SK-N-DZ (cell line): ENCODE measurements at regions not wholly inside any gene's neighbourhood (a gene's known extent, or its start where the extent isn't known, plus 50 kb on each side); places are given as distances from the start of the nearest gene placed in this dataset.

Source experiments
- DNase-seq: peaks from one replicate; pipeline ENCODE4 v3.0.0-alpha.2; 2015; ENCODE audit warnings: low spot score

DNA sequence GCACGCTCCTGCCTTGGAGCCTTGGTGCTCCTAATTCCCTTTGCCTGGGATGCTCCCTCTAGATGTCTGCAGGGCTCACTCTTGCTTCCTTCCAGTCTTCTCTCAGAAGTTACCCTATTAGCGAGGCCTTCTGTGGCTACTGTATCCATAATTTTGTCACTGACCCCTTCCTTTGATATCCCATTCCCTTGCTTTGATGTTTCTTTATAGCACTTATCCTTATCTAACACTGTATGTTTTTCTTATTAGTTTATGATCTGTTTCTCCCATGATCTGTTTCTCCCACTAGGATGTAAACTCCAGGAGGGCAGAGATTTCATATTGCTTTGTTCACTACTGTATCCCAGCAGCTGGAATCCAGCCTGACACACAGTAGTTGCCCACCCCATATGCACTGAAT, 263.4 kb downstream of the FOXD2 start:
- DNase-seq: no peak

DNA sequence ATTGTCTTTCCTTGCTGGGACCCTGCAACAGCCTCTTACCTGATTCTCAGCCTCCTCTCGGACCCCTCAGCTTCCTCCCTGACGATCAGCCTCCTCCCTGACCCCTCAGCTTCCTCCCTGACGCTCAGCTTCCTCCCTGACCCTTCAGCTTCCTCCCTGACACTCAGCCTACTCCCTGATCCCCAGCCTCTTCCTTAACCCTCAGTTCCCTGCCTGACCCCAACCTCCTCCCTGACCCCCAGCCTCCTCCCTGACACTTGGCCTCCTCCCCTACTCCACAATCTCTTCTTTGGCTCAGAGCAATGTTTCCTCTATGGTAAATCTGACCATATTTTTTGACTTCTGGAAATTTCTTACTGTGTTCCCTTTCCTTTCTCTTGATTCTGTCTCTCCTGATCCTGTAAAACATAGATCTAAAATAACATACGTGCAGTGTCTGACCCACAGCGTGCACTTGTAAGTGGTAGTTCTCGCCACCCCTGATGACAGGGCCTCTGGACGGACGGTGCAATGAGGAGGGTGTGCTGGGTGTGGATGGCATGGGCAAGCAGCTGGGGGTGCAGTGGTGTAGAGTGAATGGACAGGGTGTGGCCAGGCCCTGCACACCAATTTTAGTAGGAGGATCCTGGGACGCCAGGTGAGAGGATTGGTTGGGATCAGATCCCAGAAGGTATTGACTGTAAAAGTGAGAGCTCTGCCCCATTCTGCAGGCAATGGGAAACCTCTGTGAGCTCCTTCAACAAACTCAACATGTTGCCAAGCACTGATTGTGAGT, 264.1 kb downstream of the FOXD2 start:
- DNase-seq: no peak

DNA sequence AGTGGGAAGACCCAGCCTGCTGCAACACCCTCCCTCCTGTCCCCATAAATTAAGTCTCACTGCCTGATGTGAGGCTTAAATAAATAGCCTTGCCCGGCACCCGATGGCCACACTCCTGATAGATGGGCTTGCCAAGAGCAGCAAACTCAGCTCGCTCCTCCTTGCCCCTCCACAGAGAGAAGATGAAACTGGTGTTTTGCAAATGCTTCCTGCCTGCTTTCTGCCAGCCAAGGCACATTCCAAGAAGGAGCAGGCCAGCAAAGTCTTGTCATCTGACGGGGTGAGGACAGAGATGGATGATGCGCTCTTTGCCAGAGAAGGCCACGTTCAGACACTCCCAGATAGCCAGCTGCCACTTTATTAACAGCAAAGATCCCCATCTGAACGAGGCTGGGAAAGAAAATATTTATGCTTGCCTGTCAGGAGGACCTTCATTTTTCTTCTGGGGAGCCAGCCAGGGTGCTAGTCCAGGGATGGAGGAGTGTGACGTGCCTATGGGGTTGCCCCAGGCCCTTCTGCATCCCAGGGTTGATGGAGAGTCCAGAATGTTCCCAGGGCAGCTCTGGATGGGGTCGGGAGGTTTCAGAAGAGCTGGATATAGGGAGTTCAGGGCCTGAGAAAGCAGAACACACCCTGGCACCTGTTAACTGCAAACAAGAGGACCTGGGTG, 265.4 kb downstream of the FOXD2 start:
- DNase-seq: no peak

DNA sequence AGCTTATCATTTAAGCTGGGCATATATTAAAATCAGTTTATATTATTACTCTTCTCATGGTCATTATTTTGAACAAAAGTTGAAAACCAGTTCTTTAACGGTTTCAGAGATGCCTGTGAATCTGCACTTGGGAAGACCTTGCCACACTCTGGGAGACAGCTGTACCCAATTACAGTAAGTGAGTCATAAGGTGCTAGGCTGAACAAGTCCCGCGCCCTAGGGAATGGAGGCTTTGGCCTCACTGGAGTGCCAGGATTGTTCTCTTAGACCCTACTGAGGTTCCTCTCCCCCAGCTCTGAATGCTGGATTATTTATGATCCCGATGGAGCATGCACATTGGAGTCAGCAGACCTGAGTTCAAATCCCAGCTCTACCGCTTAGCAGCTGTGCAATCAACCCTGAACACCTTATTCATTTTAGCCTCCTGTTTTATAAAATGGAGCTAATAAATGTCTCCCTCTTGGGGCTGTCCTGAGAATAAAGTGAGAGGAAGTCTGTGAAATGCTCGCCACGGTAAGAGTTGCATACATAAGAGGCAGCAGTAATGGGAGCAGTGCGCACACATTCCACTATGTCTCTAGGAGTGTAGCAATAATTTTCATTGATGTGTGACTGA, 266.2 kb downstream of the FOXD2 start:
- no peak for DNase-seq

DNA sequence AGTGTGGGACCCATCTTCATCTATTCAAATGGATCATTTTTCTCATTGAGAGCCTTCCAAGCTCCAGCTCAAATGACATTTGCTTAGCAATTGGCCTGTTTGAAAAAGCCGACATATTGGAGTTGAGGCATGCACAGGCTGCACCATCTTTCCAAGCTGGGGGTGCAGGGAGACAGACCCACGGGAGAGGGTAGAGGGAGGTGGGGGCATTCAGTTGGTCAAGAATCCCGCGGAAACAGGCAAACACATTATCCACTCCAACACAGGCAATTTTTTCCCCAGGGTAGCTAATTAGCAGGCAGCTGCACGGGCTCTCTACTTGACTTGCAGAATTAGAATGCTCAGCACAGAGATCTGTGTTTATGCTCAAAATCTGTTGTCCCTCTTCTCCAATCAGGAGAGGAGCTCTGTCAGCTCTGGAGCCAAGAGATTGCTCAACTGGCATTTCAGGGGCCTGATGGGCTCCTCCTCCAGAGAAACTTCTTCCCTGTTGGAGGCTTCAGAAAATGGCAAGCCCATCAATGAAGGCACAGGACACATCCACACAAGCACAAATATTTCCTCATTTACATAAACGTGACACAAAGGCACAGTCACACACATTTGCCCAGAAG, 267.8 kb downstream of the FOXD2 start:
- DNase-seq: no peak

DNA sequence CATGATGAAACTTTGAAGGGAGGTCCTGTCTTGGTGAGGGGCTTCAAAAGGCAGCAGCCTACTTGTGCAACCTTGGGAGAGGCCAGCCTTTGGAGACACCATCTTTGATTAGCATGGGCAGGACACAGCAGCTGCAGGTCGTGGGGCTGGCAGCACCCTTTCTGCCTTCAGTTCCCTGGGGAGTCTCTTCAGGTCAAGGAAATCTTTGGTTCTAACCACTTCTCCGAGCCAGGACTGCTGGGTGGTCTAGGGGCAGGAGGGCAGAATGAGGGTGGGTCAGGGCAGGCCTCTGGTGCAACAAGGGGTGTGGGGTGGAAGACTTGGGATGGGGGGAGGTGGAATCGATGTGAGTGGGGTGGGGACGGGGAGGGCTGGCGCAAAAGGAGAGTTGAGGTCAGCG, 269.7 kb downstream of the FOXD2 start:
- DNase-seq: no peak

DNA sequence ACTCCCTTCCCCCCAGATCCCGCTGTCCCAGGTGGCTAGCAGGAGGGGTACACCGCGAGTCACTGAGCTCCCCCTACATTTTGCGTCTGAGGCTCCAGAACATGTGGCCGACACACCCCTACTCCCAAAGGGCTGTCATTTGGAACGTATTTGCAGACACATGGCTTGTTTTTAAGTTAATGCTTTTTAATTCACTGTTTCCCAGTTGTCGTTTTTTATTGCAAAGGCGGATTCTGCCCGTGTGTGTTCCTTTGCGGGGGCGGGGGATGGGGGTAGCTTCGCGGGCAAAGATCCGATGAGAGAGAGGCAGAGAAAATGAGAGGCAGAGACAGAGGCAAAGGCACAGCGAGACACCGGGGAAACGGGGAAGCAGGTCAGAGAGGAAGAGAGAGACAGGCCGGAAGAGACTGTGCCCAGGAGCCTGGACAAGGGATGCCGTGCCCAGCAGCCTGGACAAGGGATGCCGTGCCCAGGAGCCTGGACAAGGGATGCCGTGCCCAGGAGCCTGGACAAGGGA, 270.2 kb downstream of the FOXD2 start:
- DNase-seq: no peak

DNA sequence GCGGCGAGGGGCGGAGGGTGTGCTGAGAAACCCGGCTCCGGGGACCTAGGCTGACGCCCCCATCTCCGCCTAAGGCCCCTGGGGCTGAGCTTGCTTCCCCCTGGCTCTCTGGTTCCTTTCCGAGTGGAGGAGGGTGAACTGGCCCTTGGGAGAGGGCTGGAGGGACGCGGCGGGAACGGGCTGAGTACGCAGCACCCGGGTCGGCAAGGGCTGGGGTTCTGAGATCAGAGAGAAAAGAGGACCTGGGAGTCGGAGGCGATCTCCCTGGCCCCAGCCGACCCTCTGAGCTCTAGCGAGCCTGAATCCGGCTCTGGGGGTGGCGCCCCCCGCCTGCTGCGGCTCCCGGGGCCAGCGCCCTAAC, 270.8 kb downstream of the FOXD2 start:
- DNase-seq: no peak

DNA sequence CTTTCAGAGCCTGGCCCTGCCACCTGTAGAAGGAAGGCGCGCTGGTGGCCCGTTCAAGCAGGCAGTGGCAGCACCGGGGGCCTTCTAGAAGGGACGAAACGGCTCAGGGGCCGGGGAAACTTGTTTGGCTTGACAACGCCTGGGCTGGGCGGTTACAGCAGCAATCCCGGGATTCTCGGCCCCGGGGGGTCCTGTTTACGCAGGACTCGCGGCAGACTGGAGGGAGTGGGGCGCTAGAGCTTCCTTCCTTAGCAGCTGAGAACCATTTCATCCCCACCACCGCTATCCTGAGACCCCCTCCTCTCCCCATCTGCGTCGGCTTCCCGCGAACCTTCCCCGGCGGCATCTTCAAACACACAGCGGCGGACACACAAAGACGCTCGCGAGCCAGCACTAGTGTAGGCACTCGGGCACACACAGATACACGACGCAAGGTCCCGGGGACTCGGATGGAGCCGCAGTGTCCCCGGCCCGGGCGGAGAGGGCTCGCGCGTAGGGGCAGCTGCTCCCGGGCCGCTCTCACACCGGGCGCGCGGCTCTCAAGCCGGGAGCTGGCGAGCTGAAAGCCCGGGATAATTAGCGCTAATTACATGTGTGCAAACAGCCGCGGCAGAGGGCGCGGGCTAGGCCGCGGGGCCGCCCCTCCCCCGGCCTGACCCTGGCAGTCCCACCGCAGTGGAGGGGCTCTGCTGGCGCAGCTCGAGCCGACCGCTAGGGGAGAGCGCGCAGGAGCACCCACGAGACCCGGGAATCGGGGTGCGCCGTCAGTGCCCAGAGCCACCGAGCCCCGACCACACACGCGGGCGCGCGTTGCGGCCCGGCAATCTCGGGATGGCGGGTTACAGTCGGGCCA, 271.4 kb downstream of the FOXD2 start:
- peak; percentile 36 for DNase-seq

DNA sequence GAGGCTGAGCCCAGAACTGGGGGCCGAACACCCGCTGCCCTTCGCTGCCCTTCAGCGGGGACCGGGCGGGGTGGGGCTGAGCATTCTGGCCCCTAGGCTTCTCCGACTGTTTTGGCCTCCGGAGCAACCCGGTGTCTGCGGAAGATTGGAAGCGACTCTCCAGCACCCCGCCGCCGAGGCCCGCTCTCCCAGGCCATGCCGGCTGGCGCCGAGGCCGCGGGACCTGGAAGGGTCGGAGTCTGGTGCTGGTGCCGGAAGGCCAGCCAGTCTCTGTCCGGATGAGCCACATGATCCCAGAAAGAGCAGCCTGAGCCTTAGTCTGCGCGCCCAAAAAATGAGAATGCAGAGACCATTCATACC, 272.0 kb downstream of the FOXD2 start:
- no peak for DNase-seq

DNA sequence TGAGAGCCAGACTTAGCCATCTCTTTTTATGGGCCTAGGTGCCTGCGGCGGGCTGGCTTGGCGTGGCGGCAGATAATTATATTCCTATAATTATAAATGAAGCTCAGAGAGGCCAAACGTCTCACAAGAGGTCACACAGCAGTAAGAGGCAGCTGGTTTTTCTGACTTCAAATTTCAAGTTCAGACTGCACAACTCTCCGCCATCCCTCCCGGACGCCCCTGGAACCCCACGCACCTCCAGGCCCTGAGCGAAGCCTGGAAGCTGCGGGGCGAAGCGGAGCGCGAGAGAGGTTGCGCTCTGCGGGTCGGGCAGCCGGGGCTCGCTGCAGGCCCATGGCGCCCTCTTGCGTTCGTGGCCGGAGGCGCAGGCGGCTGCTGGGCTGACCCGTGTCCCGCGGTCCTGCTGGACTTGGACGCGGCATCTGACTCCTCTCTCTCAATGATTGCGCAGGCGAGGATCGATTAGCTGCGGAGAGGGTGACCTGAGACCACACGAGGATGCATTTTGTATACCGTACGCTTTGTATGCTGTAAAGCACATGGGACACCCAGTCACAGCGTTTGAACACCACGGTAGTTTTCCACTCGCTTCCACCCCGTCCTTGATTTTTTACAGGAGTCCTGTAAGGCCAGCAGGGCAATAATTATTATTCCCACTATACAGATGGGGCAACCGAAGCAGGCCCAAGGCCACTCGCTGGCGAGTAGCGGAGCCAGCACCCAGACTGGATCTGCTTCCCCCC, 272.7 kb downstream of the FOXD2 start:
- DNase-seq: peak; percentile 35
